PC-3 (cell line): ENCODE measurements at regions not wholly inside any gene's neighbourhood (a gene's known extent, or its start where the extent isn't known, plus 50 kb on each side); places are given as distances from the start of the nearest gene placed in this dataset.

Experiments
- ATAC-seq: fragments of 200-7000 bp; cut with Tn5 transposase; 2 replicates; pipeline ENCODE4 v1.9.1; 2020; ENCODE audit warnings: mild to moderate bottlenecking, moderate library complexity
- BruUV-seq: library from RNA; stranded (reverse); fragments of 400-500 nt; replicated peaks from 2 replicates; lab custom pipeline; 2021; lab: Mats Ljungman, UMichigan
- CTCF ChIA-PET: fragments of 300-600 bp; sonication (Branson Sonifier 250); formaldehyde crosslinking; loops from one replicate; lab custom pipeline; 2022; ENCODE audit warnings: antibody characterized with exemption; lab: Charles Lee
- POLR2A ChIA-PET: fragments of 300-600 bp; sonication (Branson Sonifier 250); formaldehyde crosslinking; loops from one replicate; lab custom pipeline; 2022; ENCODE audit warnings: antibody characterized with exemption; ENCODE audit not compliant: unreplicated experiment; lab: Charles Lee
- DNase-seq: peaks from one replicate; pipeline ENCODE4 v3.0.0-alpha.2; 2015
- H2AFZ ChIP-seq: fragments of 300-600 bp; sonication (generic); 2 replicates; pipeline ENCODE4 v1.6.0; 2016; ENCODE audit warnings: antibody characterized with exemption, low read length
- H3F3A ChIP-seq: fragments of 300-600 bp; sonication (generic); one replicate; pipeline ENCODE4 v1.6.0; 2017; ENCODE audit warnings: antibody characterized with exemption, low read length, control low read depth, mild to moderate bottlenecking; ENCODE audit not compliant: unreplicated experiment
- H3K27ac ChIP-seq: fragments of 300-600 bp; sonication (generic); 2 replicates; pipeline ENCODE4 v1.5.1; 2016; ENCODE audit warnings: mild to moderate bottlenecking, low read length
- H3K27me3 ChIP-seq: fragments of 300-600 bp; sonication (generic); 2 replicates; pipeline ENCODE4 v1.6.1; 2016; ENCODE audit warnings: low read length, mixed read lengths
- H3K36me3 ChIP-seq: fragments of 300-600 bp; sonication (generic); 2 replicates; pipeline ENCODE4 v1.6.1; 2016; ENCODE audit warnings: low read depth, mixed run types, low read length, mixed read lengths
- H3K4me1 ChIP-seq: fragments of 300-600 bp; sonication (generic); 2 replicates; pipeline ENCODE4 v1.5.1; 2016; ENCODE audit warnings: low read length; ENCODE audit not compliant: insufficient read depth
- H3K4me2 ChIP-seq: fragments of 300-600 bp; sonication (generic); 2 replicates; pipeline ENCODE4 v1.6.0; 2016; ENCODE audit warnings: low read length
- H3K4me3 ChIP-seq: fragments of 300-600 bp; sonication (generic); 2 replicates; pipeline ENCODE4 v1.5.1; 2016; ENCODE audit warnings: mild to moderate bottlenecking, low read length, mixed read lengths
- H3K79me2 ChIP-seq: fragments of 300-600 bp; sonication (generic); 2 replicates; pipeline ENCODE4 v1.6.1; 2017; ENCODE audit warnings: low read length, mixed read lengths
- H3K9ac ChIP-seq: fragments of 300-600 bp; sonication (generic); 2 replicates; pipeline ENCODE4 v1.6.0; 2016; ENCODE audit warnings: mild to moderate bottlenecking, low read length
- H3K9me2 ChIP-seq: fragments of 300-600 bp; sonication (generic); replicated peaks from 2 replicates; pipeline ENCODE4 v1.6.1; 2016; ENCODE audit warnings: mixed run types, low read length, mixed read lengths
- H3K9me3 ChIP-seq: fragments of 300-600 bp; sonication (generic); 2 replicates; pipeline ENCODE4 v1.6.1; 2016; ENCODE audit warnings: low read length, mixed read lengths
- H4K20me1 ChIP-seq: fragments of 300-600 bp; sonication (generic); 2 replicates; pipeline ENCODE4 v1.6.1; 2016; ENCODE audit warnings: low read length, mixed read lengths
- EZH2 ChIP-seq: fragments of 300-600 bp; sonication (generic); IDR thresholded peaks from one replicate; pipeline ENCODE4 v1.6.1; 2017; ENCODE audit warnings: antibody characterized with exemption, mild to moderate bottlenecking, low read length; ENCODE audit not compliant: unreplicated experiment
- EZH2phosphoT487 ChIP-seq: fragments of 300-600 bp; sonication (generic); IDR thresholded peaks from 2 replicates; pipeline ENCODE4 v1.6.1; 2018; ENCODE audit warnings: mild to moderate bottlenecking, antibody characterized with exemption, low read length, borderline replicate concordance
- intact Hi-C: fragments of 100-400 bp; cut with micrococcal nuclease; formaldehyde crosslinking; loops from 2 replicates; pipeline ENCODE4 v1.9.0; 2023
- TF ChIP-seq, protein P1 (sequence below): fragments of 300-600 bp; sonication (generic); conservative IDR thresholded peaks from 2 replicates; pipeline ENCODE4 v1.5.1; 2017; ENCODE audit warnings: antibody characterized with exemption, low read depth, mild to moderate bottlenecking, low read length

DNA sequence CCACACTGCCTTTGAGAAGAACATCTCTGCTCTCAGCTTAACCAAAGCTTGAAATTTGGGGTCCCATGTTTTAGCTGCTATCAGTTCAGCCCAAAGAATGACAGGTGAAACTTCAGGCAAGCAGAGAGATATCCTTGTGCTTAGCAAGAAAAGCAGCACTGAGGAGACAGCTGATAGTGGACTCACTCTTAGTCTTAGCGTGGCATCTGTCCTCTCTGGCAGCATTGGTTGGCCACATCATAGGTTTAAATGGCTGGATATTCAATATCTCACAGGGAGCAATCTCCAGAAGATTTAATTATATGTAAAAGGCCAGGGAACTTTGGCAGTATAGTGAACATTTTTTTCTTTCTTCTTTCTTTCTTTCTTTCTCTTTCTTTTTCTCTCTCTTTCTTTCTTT, 131.1 kb upstream of the SGK1 start:
- no TSS peak for BruUV-seq
- CTCF ChIA-PET = no interaction called here
- no peak for ATAC-seq

DNA sequence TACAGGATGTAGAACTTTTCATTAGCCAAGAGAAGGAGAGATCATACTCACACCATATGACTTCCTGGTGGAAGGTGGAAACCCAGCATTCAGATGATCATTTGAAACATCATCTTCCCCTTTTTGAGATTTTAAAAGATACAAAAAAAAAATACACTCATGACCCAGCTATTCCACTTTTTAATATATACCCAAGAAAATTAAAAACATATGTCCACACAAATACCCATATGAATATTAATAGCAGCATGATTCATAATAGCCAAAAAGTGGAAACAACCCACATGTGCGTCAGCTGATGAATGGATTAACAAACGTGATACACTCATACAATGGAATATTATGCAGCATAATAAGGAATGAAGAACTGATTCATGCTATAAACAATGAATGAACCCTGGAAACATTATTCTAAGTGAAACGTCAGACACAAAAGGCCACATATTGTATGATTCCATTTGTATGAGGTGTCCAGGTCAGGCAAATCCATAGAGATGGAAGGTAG, 130.0 kb upstream of the SGK1 start:
- Histone ChIP-seq H3K9me3 (no peaks in the 10 kb centered on the region), H2AFZ (no peak overlapping the region), H3K36me3 (no peaks in the 10 kb centered on the region), H3K27ac (peak overlapping the region; percentile 88), H3K79me2 (no peaks in the 10 kb centered on the region), H4K20me1 (no peaks in the 10 kb centered on the region), H3F3A (no peaks in the 10 kb centered on the region), H3K4me3 (no peak overlapping the region), H3K4me2 (no peak overlapping the region), H3K9me2 (no peaks in the 10 kb centered on the region), H3K4me1 (peaks cover 18% of the 10 kb centered on the region), H3K9ac (peak overlapping the region; percentile 50), H3K27me3 (no peaks in the 10 kb centered on the region)
- DNase-seq = peak; percentile 70
- ATAC-seq = peak; percentile 31
- ChIA-PET POLR2A (no interaction called here), CTCF (no interaction called here)
- BruUV-seq = no TSS peak
- intact Hi-C loops = no loop called here
- TF ChIP-seq, protein P1, sequence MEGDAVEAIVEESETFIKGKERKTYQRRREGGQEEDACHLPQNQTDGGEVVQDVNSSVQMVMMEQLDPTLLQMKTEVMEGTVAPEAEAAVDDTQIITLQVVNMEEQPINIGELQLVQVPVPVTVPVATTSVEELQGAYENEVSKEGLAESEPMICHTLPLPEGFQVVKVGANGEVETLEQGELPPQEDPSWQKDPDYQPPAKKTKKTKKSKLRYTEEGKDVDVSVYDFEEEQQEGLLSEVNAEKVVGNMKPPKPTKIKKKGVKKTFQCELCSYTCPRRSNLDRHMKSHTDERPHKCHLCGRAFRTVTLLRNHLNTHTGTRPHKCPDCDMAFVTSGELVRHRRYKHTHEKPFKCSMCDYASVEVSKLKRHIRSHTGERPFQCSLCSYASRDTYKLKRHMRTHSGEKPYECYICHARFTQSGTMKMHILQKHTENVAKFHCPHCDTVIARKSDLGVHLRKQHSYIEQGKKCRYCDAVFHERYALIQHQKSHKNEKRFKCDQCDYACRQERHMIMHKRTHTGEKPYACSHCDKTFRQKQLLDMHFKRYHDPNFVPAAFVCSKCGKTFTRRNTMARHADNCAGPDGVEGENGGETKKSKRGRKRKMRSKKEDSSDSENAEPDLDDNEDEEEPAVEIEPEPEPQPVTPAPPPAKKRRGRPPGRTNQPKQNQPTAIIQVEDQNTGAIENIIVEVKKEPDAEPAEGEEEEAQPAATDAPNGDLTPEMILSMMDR = no peak
- TF ChIP-seq EZH2phosphoT487 (no peak), EZH2 (no peak)

More for the DNA sequence above, 131.1 kb upstream of the SGK1 start:
- TF ChIP-seq EZH2 (no peak), EZH2phosphoT487 (no peak)
- TF ChIP-seq, protein P1 = no peak
- Histone ChIP-seq H3K9ac (peak overlapping the region; percentile 26; the same call in 1 of the 2 replicates), H3K27me3 (no peaks in the 10 kb centered on the region), H3K9me3 (no peaks in the 10 kb centered on the region), H3K79me2 (no peaks in the 10 kb centered on the region), H3K36me3 (no peaks in the 10 kb centered on the region), H3K4me1 (peaks cover 24% of the 10 kb centered on the region), H4K20me1 (no peaks in the 10 kb centered on the region), H3K9me2 (no peaks in the 10 kb centered on the region), H2AFZ (no peak overlapping the region), H3K4me2 (no peak overlapping the region), H3K27ac (peak overlapping the region; percentile 77), H3F3A (no peaks in the 10 kb centered on the region), H3K4me3 (no peak overlapping the region)
- intact Hi-C loops = no loop called here
- DNase-seq = no peak
- POLR2A ChIA-PET = no interaction called here

DNA sequence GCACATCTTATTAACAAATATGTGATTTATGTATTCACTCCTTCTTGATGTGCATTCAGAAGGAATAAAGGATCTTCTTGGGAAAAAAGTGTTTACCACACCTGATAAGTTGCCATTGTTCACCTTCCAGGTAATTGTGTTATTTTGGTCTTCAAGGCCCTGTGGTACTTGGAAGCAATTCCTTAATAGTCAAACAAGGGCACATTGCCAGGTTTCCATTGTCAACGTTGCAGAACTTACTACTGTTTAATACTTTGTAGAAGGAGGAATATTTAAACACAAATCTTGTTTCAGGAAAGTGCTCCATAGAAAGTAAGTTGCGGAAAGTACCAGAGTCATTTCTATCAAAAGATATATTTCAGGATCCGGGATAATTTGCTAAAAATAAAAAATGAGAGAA, 129.5 kb upstream of the SGK1 start:
- peak overlapping the region; percentile 88 for H3K27ac ChIP-seq
- TF ChIP-seq, protein P1 = no peak
- no peak for TF ChIP-seq EZH2phosphoT487
- TF ChIP-seq EZH2 = no peak

More for the DNA sequence above, 129.5 kb upstream of the SGK1 start:
- no peak overlapping the region for H3K4me2 ChIP-seq
- peak overlapping the region; percentile 50 for H3K9ac ChIP-seq
- no peak overlapping the region for H3K4me3 ChIP-seq
- H3K36me3 ChIP-seq = no peaks in the 10 kb centered on the region
- POLR2A ChIA-PET = no interaction called here
- intact Hi-C loops = no loop called here
- BruUV-seq = no TSS peak
- H3K9me2 ChIP-seq = no peaks in the 10 kb centered on the region
- H3K4me1 ChIP-seq = peaks cover 18% of the 10 kb centered on the region
- no peaks in the 10 kb centered on the region for H4K20me1 ChIP-seq
- H3K9me3 ChIP-seq = no peaks in the 10 kb centered on the region
- no peaks in the 10 kb centered on the region for H3K79me2 ChIP-seq
- no peaks in the 10 kb centered on the region for H3F3A ChIP-seq
- no peak for DNase-seq
- no peak overlapping the region for H2AFZ ChIP-seq
- CTCF ChIA-PET = no interaction called here
- H3K27me3 ChIP-seq = no peaks in the 10 kb centered on the region
- no peak for ATAC-seq
